Activated CD8-positive, alpha-beta memory T cell treated with anti-CD3 and anti-CD28 coated beads, Interleukin-2, amount 10 ng/mL, durations not matched to agents 7 days and 5 days (primary cell): ENCODE measurements at regions not wholly inside any gene's neighbourhood (a gene's known extent, or its start where the extent isn't known, plus 50 kb on each side); places are given as distances from the start of the nearest gene placed in this dataset.

Source experiments
- ATAC-seq: fragments of 150-1000 bp; cut with Tn5 transposase; one replicate; pipeline ENCODE4 v1.10.0; 2021; ENCODE audit warnings: moderate library complexity
- CTCF ChIA-PET: fragments of 350-600 bp; sonication (Branson Sonifier 250); formaldehyde crosslinking; loops from one replicate; lab custom pipeline; 2021; ENCODE audit warnings: antibody characterized with exemption; lab: Charles Lee
- DNase-seq: peaks from one replicate; pipeline ENCODE4 v3.0.0-alpha.2; 2020
- H3K27ac Mint-ChIP-seq: one replicate; pipeline ENCODE4 v1.8.0; 2021; ENCODE audit warnings: mild to moderate bottlenecking, mixed read lengths
- H3K27me3 Mint-ChIP-seq: one replicate; pipeline ENCODE4 v1.8.0; 2021; ENCODE audit warnings: mixed read lengths
- H3K36me3 Mint-ChIP-seq: one replicate; pipeline ENCODE4 v1.8.0; 2021; ENCODE audit warnings: mild to moderate bottlenecking, mixed read lengths
- H3K4me1 Mint-ChIP-seq: one replicate; pipeline ENCODE4 v1.8.0; 2021; ENCODE audit warnings: mixed read lengths
- H3K4me3 Mint-ChIP-seq: one replicate; pipeline ENCODE4 v1.8.0; 2021; ENCODE audit warnings: mild to moderate bottlenecking, moderate library complexity, mixed read lengths
- H3K9me3 Mint-ChIP-seq: one replicate; pipeline ENCODE4 v1.8.0; 2022; ENCODE audit warnings: low read depth, mixed read lengths

GRCh38 chr3:54071601-54072000 is 50.8 kb upstream of the CACNA2D3 start:
- ATAC-seq (no peak), DNase-seq (no peak)
- Mint-ChIP-seq H3K9me3 (peaks cover 6% of the 10 kb centered on the region), H3K4me1 (no peaks in the 10 kb centered on the region), H3K36me3 (no peaks in the 10 kb centered on the region), H3K4me3 (no peak overlapping the region), H3K27ac (no peak overlapping the region), H3K27me3 (no peaks in the 10 kb centered on the region)
- CTCF ChIA-PET, result no interaction called here

GRCh38 chr3:54069961-54070360 is 52.4 kb upstream of the CACNA2D3 start:
- Mint-ChIP-seq H3K27me3 (no peaks in the 10 kb centered on the region), H3K4me3 (no peak overlapping the region)
- ATAC-seq, result no peak

GRCh38 chr3:54067055-54067698 is 55.2 kb upstream of the CACNA2D3 start:
- H3K4me3 Mint-ChIP-seq, result no peak overlapping the region
- no peaks in the 10 kb centered on the region for H3K27me3 Mint-ChIP-seq
- peaks cover 6% of the 10 kb centered on the region for H3K9me3 Mint-ChIP-seq
- ATAC-seq (no peak), DNase-seq (no peak)
- H3K36me3 Mint-ChIP-seq, result no peaks in the 10 kb centered on the region
- H3K4me1 Mint-ChIP-seq, result no peaks in the 10 kb centered on the region
- no peak overlapping the region for H3K27ac Mint-ChIP-seq
- CTCF ChIA-PET, result no interaction called here

More at GRCh38 chr3:54069961-54070360, 52.4 kb upstream of the CACNA2D3 start:
- Mint-ChIP-seq H3K27ac (no peak overlapping the region), H3K36me3 (no peaks in the 10 kb centered on the region), H3K9me3 (peaks cover 6% of the 10 kb centered on the region), H3K4me1 (no peaks in the 10 kb centered on the region)
- no peak for DNase-seq
- CTCF ChIA-PET, result no interaction called here

- H3K27me3 Mint-ChIP-seq, result no peaks in the 10 kb centered on the region
- no peak overlapping the region for H3K4me3 Mint-ChIP-seq
- no peak overlapping the region for H3K27ac Mint-ChIP-seq
- no peaks in the 10 kb centered on the region for H3K36me3 Mint-ChIP-seq
- DNase-seq (no peak), ATAC-seq (no peak)
- CTCF ChIA-PET, result no interaction called here
- H3K9me3 Mint-ChIP-seq, result peaks cover 6% of the 10 kb centered on the region
- H3K4me1 Mint-ChIP-seq, result no peaks in the 10 kb centered on the region
These were observed 56.1 kb upstream of the CACNA2D3 start for GRCh38 chr3:54066253-54066652.

GRCh38 chr3:54065586-54065985 is 56.8 kb upstream of the CACNA2D3 start:
- CTCF ChIA-PET, result no interaction called here

GRCh38 chr3:54065140-54065539 is 57.2 kb upstream of the CACNA2D3 start:
- Mint-ChIP-seq H3K9me3 (peaks cover 2% of the 10 kb centered on the region), H3K4me1 (no peaks in the 10 kb centered on the region), H3K27me3 (no peaks in the 10 kb centered on the region), H3K27ac (no peak overlapping the region), H3K36me3 (no peaks in the 10 kb centered on the region), H3K4me3 (no peak overlapping the region)
- CTCF ChIA-PET, result no interaction called here
- DNase-seq (no peak), ATAC-seq (no peak)

More at GRCh38 chr3:54065586-54065985, 56.8 kb upstream of the CACNA2D3 start:
- no peaks in the 10 kb centered on the region for H3K4me1 Mint-ChIP-seq
- H3K9me3 Mint-ChIP-seq, result peaks cover 3% of the 10 kb centered on the region
- H3K27me3 Mint-ChIP-seq, result no peaks in the 10 kb centered on the region
- no peak overlapping the region for H3K27ac Mint-ChIP-seq
- DNase-seq, result no peak
- no peak for ATAC-seq
- H3K4me3 Mint-ChIP-seq, result no peak overlapping the region
- H3K36me3 Mint-ChIP-seq, result no peaks in the 10 kb centered on the region

GRCh38 chr3:54064486-54064885 is 57.9 kb upstream of the CACNA2D3 start:
- ATAC-seq, result no peak
- H3K9me3 Mint-ChIP-seq, result no peaks in the 10 kb centered on the region
- no peaks in the 10 kb centered on the region for H3K4me1 Mint-ChIP-seq
- H3K27me3 Mint-ChIP-seq, result no peaks in the 10 kb centered on the region
- no peaks in the 10 kb centered on the region for H3K36me3 Mint-ChIP-seq
- no peak overlapping the region for H3K4me3 Mint-ChIP-seq
- no peak overlapping the region for H3K27ac Mint-ChIP-seq
- CTCF ChIA-PET, result no interaction called here
- no peak for DNase-seq

- H3K9me3 Mint-ChIP-seq, result no peaks in the 10 kb centered on the region
- CTCF ChIA-PET, result no interaction called here
- no peak overlapping the region for H3K4me3 Mint-ChIP-seq
- H3K27me3 Mint-ChIP-seq, result peaks cover 4% of the 10 kb centered on the region
- DNase-seq, result no peak
- H3K36me3 Mint-ChIP-seq, result no peaks in the 10 kb centered on the region
- ATAC-seq, result no peak
- H3K4me1 Mint-ChIP-seq, result no peaks in the 10 kb centered on the region
- no peak overlapping the region for H3K27ac Mint-ChIP-seq
These were observed 59.8 kb upstream of the CACNA2D3 start for GRCh38 chr3:54062546-54062945.

- Mint-ChIP-seq H3K27me3 (peaks cover 4% of the 10 kb centered on the region), H3K4me1 (no peaks in the 10 kb centered on the region), H3K9me3 (no peaks in the 10 kb centered on the region), H3K27ac (no peak overlapping the region), H3K36me3 (no peaks in the 10 kb centered on the region), H3K4me3 (no peak overlapping the region)
- DNase-seq (no peak), ATAC-seq (no peak)
- CTCF ChIA-PET, result no interaction called here
These were observed 65.8 kb upstream of the CACNA2D3 start for GRCh38 chr3:54056521-54056920.

- H3K27ac Mint-ChIP-seq, result no peak overlapping the region
- CTCF ChIA-PET, result no interaction called here
These were observed 68.5 kb upstream of the CACNA2D3 start for GRCh38 chr3:54053882-54054281.

GRCh38 chr3:54053211-54053610 is 69.1 kb upstream of the CACNA2D3 start:
- H3K9me3 Mint-ChIP-seq, result no peaks in the 10 kb centered on the region
- H3K36me3 Mint-ChIP-seq, result no peaks in the 10 kb centered on the region
- no peak overlapping the region for H3K27ac Mint-ChIP-seq
- no peak overlapping the region for H3K4me3 Mint-ChIP-seq
- ATAC-seq (no peak), DNase-seq (no peak)
- CTCF ChIA-PET, result no interaction called here
- no peaks in the 10 kb centered on the region for H3K4me1 Mint-ChIP-seq
- H3K27me3 Mint-ChIP-seq, result no peaks in the 10 kb centered on the region

More at GRCh38 chr3:54053882-54054281, 68.5 kb upstream of the CACNA2D3 start:
- Mint-ChIP-seq H3K36me3 (no peaks in the 10 kb centered on the region), H3K4me1 (no peaks in the 10 kb centered on the region), H3K4me3 (no peak overlapping the region), H3K9me3 (no peaks in the 10 kb centered on the region), H3K27me3 (peaks cover 2% of the 10 kb centered on the region)
- ATAC-seq, result no peak
- no peak for DNase-seq

- no peaks in the 10 kb centered on the region for H3K9me3 Mint-ChIP-seq
- peaks cover 6% of the 10 kb centered on the region for H3K27me3 Mint-ChIP-seq
- no peak overlapping the region for H3K27ac Mint-ChIP-seq
- CTCF ChIA-PET, result no interaction called here
- H3K4me3 Mint-ChIP-seq, result no peak overlapping the region
- no peak for ATAC-seq
- no peaks in the 10 kb centered on the region for H3K4me1 Mint-ChIP-seq
- no peak for DNase-seq
- no peaks in the 10 kb centered on the region for H3K36me3 Mint-ChIP-seq
These were observed 74.8 kb upstream of the CACNA2D3 start for GRCh38 chr3:54047568-54047967.

GRCh38 chr3:54046641-54047214 is 75.6 kb upstream of the CACNA2D3 start:
- H3K4me3 Mint-ChIP-seq, result no peak overlapping the region
- H3K36me3 Mint-ChIP-seq, result no peaks in the 10 kb centered on the region
- CTCF ChIA-PET, result no interaction called here
- H3K9me3 Mint-ChIP-seq, result no peaks in the 10 kb centered on the region
- ATAC-seq (no peak), DNase-seq (no peak)
- H3K27ac Mint-ChIP-seq, result no peak overlapping the region
- H3K27me3 Mint-ChIP-seq, result peaks cover 6% of the 10 kb centered on the region
- H3K4me1 Mint-ChIP-seq, result no peaks in the 10 kb centered on the region

GRCh38 chr3:54045061-54045815 is 77.1 kb upstream of the CACNA2D3 start:
- no peaks in the 10 kb centered on the region for H3K9me3 Mint-ChIP-seq
- H3K4me3 Mint-ChIP-seq, result no peak overlapping the region
- no peaks in the 10 kb centered on the region for H3K4me1 Mint-ChIP-seq
- no peak overlapping the region for H3K27ac Mint-ChIP-seq
- no peak for DNase-seq
- H3K36me3 Mint-ChIP-seq, result no peaks in the 10 kb centered on the region
- ATAC-seq, result no peak
- peaks cover 6% of the 10 kb centered on the region for H3K27me3 Mint-ChIP-seq
- CTCF ChIA-PET, result no interaction called here
